DOHH2 (cell line): ENCODE measurements at regions not wholly inside any gene's neighbourhood (a gene's known extent, or its start where the extent isn't known, plus 50 kb on each side); places are given as distances from the start of the nearest gene placed in this dataset.

Experiments used
- EZH2phosphoT487 ChIP-seq: fragments of 200-600 bp; sonication (generic); IDR thresholded peaks from 2 replicates; pipeline ENCODE4 v1.6.1; 2017; ENCODE audit warnings: borderline replicate concordance, mild to moderate bottlenecking, antibody characterized with exemption, low read length, moderate library complexity, mixed read lengths
- TF ChIP-seq, protein P1 (sequence below): fragments of 200-600 bp; sonication (generic); IDR thresholded peaks from one replicate; pipeline ENCODE4 v1.5.1; 2014; ENCODE audit warnings: antibody characterized with exemption, mild to moderate bottlenecking, low read depth, low read length; ENCODE audit not compliant: poor library complexity, severe bottlenecking

DNA sequence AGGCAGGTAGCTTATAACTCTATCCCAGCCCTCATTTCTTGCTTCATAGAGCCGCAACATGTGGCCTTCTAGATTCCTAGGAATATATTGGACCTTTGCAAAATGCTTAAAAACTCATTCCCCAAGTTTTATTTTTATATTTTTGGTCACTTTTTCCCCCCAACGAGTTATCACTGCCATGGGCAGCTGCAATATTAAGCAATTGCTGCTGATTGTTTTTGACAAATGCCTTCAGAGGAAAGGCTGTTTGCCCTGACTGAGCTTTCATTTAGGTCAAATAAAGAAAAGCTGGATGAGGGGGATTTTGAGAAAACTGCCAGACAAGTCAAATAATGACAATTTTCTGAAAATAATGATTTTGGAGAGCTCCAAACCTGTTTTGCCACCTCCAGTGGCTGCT, 976.9 kb upstream of the MBL2 start:
- TF ChIP-seq, protein P1, sequence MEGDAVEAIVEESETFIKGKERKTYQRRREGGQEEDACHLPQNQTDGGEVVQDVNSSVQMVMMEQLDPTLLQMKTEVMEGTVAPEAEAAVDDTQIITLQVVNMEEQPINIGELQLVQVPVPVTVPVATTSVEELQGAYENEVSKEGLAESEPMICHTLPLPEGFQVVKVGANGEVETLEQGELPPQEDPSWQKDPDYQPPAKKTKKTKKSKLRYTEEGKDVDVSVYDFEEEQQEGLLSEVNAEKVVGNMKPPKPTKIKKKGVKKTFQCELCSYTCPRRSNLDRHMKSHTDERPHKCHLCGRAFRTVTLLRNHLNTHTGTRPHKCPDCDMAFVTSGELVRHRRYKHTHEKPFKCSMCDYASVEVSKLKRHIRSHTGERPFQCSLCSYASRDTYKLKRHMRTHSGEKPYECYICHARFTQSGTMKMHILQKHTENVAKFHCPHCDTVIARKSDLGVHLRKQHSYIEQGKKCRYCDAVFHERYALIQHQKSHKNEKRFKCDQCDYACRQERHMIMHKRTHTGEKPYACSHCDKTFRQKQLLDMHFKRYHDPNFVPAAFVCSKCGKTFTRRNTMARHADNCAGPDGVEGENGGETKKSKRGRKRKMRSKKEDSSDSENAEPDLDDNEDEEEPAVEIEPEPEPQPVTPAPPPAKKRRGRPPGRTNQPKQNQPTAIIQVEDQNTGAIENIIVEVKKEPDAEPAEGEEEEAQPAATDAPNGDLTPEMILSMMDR: no peak
- TF ChIP-seq EZH2phosphoT487: no peak
